GDM1 (cell line): ENCODE measurements at regions not wholly inside any gene's neighbourhood (a gene's known extent, or its start where the extent isn't known, plus 50 kb on each side); places are given as distances from the start of the nearest gene placed in this dataset.

Source experiments
- DNase-seq: peaks from one replicate; lab custom pipeline; 2025; lab: John Stamatoyannopoulos, UW

DNA sequence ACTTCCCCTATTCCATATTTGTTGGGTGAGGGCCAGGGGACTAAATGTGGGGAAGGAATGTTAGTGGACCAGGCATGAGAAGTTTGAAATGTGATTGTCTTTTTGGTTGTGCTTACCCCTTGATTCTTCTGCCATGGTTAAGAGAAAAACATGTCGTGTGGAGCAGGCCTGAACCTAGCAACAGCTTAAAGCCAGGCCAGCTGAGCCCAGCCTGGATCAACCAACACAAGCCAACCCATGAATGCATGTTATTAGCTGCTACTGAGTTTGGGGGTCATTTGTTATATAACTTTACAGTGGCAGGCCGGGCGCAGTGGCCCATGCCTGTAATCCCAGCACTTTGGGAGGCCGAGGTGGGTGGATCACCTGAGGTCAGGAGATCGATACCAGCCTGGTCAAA is 52.4 kb upstream of the TRIO start:
- no peak for DNase-seq

DNA sequence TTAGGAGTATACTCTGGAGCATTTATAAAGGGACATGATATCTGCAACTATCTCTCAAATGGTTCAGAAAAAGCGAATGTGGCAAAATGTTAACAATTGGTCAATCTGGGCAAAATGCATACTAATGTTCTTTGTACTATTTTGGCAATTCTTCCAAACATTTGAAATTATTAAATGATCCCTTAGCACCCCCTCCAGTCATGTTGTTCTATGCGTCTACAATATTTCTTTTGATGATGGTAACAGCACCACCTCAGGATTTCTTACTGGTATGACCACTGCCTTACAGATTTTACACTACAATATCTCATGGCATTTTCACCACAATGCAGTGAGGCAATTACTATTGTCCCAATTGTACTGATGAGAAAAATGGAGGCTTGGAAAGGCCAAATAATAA is 52.9 kb upstream of the TRIO start:
- DNase-seq = no peak

DNA sequence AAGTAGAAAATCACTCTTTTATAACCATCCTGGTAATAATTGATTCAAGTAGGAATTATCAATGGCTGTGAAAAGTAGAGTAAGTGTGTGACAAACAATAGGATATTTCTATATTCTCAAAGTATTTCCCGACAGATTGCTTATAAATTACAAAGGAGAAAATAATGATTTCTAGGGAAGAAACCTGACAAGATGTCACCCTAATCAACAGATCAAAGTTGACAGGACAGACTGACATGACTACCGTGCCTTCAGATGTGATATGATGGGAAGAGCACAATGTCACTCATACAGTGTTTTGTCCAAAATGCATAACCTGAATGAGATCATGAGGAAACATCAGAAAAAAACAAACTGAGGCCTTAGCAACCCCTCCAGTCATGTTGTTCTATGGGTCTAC is 53.9 kb upstream of the TRIO start:
- no peak for DNase-seq

DNA sequence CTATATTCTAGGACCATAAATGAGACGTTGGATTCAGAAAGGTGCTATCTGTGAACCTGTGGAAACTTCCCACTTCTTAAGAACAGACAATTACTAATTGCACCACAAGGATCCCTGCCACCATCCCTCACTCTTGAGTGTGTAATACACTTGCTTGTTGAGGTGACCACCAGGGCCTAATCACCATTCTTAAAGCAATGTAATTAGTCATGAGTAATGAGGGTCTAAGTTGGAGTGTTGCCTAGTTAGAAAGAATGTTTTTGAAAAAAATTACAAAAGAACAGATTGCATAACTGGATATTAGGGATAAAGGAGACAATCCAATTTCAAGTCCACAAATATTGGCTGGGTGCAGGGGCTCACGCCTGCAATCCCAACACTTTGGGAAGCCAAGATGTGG is 56.9 kb upstream of the TRIO start:
- DNase-seq = no peak

DNA sequence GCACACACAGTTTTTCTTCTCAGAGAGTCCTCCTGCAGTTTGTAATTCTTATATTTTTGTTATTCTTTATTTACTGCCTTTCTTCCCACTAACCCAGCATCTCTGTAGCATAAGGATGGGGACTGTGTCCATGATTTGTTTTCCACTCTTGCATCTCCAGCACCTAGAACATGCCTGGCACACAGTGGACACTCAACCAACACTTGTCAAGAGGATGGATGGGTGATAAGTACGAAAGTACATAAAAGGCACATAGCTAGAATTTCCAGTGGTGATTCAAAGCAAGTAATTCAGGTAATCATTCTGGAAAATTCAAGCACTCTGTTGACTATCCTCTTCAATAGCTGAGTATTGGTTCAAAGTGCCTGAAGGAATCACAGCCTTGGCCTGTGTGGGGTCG is 60.2 kb upstream of the TRIO start:
- no peak for DNase-seq

DNA sequence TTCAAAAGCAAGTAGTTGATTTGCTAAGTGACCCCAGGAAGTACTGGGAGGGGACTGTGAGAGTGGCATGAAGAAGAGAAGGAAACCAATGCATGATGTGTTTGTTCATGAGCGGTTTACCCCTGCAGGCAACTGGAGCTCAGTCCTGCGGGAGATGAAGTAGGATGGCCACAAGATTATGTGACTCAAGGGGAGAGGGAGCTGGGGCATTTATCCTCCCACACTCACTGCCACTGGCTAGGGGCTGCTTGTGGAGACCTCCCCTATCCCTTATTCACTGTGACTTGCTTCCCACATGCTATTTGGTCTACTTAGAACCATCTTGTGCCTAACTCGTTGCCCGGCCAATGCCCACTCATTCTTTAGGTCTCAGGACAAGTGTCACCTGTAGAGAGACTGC is 60.6 kb upstream of the TRIO start:
- DNase-seq = no peak

DNA sequence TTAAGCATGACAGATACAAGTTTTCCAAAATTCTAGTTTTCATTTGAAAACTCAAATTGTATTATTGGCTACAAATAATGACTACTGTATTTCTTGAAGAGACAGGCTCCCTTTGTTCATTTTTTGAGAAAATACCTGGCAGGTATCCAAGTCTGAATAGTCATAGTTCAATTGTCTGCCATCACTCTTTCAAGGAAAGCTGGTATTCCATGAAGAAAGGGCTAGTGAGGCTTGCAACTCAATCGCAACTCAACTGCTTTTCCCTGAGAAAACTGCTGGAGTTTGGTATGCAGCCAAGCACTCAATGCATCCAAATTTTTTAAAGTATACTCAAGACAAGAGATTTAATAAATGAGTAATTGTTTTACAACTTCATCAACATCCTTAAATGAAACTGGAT is 61.4 kb upstream of the TRIO start:
- no peak for DNase-seq

DNA sequence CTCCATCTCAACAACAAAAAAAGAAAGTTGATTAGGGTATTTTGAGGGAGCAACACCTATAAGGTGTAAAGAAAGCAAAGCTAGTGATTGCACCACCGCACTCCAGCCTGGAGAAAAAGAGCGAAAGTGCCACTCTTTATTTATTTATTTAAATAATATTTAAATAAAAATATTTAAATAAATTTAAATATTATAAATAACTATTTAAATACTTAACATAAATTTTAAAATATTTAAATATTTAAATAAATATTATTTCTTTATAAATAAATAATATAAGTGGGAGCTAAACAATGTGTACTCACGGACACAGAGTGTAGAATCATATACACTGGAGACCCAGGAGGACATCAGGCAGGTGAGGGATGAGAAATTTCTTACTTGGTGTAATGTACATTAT is 64.4 kb upstream of the TRIO start:
- no peak for DNase-seq

DNA sequence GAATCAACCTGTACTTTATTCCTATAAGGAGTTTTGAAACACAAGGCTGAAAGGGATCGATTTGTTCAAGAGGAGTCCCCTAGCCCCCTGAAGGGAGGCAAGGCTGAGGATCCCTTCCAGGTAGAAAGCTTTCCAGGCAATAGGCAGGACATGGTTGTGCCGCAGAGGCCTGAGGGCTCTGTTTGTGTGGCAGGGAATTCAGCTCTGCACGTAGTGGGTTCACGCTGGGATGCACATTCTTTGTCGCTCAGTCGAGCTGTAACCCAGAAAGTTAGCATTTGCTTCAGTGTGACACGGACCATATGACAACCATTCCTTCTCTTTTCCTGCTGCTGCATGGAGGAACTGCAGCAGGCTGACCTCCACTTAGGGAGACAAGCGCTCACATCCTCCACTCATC is 65.6 kb upstream of the TRIO start:
- DNase-seq = no peak

DNA sequence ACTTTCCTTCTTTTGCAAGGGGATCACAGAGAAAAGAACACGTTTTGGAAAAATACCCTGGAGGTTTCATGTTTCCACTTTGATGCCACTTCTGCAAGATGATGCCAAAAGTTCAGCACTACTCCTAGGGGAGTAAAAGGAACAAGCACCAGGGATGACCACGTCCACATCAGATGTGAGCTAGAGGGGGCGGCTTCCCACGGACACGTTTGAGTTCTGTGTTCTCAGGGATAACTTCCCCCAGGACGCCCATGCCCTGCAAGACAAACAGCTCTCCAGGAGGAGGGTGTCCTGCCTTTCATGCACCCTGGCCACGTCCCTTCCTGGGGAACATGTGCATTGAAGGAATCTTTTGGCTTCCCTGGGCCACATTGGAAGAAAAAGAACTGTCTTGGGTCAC is 66.6 kb upstream of the TRIO start:
- DNase-seq = no peak

DNA sequence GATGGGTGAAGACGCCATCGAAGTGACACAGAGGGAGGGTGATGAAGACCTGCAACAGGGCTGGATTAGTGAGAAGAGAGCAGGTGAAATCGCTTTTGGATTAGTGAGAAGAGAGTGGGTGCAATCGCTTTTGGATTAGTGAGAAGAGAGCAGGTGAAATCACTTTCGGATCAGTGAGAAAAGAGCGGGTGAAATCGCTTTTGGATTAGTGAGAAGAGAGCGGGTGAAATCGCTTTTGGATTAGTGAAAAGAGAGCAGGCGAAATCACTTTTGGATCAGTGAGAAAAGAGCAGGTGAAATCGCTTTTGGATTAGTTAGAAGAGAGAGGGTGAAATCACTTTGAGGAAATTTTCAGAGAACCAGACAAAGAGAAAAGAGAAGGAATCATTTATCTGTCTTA is 67.2 kb upstream of the TRIO start:
- DNase-seq = no peak

DNA sequence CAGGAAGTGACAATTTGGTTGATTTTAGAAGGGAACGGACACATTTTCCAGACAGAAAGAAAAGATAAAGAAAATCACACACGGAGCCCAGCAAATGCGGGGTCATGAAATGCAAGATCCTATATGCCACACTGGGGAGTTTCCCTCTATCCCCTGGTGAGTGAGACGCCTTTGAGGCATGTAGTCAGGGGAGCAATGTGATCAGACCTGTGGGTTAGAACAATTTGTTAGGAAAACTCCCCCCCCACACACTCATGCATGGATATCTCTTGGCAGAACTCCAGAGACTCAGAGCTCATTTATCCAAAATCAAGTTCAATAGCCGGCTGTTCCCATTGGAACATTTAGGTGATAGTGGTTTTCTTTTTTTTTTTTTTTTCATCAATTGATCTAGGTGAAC is 71.7 kb upstream of the TRIO start:
- no peak for DNase-seq

DNA sequence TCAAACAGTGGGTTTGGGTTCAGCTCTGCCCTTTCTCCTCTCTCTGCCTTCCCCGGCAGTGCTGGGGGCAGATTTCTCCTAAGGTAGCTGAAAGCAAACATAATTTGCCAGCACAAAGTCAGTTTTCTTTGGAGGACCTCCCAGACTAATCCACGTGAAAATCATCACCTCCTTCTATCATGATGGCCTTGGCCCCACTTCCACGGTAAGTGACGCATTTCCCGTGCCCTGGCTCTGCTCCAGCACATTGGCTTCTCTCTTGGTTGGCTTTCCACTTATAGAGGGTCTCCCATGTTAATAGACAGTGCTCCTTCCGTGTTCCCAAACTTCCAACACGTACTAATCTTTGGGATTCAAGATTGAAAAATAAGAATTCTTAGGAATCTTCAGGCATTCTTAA is 74.1 kb upstream of the TRIO start:
- no peak for DNase-seq

DNA sequence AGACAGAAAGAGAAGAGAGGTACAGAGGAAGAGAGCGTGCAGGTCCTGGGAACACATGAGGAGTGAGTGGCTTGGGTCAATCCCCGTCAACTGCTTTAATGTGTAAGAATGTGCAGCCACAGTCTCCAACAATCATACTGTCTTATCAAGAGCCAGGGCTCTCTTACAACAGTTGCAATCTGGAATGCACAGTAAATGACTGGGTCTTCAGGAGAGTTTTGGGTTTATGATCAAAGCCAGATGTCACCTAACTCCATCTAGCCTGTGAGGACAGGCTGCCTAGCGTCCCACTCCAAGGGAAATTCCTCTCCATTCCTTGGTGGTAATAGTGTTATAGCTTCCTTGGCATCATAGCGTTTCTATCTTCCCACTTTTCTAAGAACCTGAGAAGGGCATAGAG is 75.0 kb upstream of the TRIO start:
- DNase-seq = no peak

DNA sequence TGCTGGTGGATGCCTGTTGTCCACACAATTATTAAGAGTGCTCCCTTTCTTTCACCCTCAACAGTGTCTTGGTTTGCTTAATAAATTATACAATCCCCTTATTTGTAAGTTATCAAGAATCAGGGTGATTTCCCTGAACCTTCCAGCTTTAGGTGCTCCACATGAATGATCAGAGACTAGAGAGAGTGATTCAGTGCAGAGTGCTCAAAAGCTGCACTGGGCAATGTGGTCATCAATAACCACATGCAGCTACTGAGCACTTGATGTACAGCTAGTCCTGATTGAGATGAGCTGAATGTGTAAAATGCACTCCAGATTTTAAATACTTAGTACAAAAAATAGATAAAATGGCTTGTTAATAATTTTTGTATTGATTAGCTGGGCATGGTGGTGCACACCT is 76.8 kb upstream of the TRIO start:
- no peak for DNase-seq

DNA sequence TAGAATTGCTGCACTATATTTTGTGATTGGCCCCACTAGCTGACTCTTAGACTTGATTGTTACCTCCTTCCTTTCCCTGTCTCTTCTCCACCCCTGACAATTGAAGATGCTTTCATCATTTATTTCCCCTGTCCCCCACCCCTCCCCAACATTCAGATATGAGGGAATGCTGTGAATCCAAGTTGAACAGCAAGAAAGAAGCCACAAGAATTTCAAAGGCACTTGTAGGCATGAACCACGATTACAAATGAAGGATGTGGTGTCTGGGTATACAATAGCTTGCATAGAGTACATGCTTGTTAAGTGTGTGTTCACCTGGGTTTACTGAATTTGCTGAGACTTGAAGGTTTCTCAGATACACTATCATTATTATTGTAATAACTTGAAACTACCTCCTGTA is 78.3 kb upstream of the TRIO start:
- no peak for DNase-seq

DNA sequence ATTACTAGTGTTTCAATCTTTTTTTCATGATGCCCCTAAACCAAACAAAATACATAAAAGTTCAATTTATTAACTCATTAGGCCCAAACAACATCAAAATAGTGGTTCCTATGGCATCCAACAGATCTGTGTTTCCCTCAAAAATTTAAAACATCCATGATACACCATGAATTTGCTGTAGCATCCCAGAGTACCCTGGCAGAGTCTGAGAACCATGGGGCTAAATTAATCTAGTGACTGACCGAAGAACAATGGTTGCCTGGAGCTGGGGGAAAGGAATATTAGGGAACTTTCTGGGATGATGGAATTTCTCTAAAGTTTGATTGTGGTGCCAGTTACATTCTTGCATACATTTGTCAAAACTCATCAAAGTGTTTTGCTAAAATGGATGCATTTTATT is 79.5 kb upstream of the TRIO start:
- DNase-seq = no peak

DNA sequence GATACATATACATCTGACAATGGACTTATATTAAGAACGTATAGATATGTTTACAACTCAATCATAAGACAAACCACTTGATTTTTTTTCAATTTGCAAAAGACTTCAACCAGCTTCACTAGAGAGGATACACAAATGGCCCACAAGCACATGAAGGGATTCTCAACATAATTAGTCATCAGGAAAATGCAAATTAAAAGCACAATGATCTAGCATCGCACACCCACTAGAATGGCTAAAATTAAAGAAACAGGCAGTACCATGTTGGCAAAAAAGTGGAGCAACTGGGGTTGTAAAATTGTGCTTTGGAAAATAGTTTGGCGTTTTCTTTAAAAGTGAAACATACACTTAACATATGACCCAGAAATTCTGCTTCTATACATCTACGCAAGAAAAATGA is 80.0 kb upstream of the TRIO start:
- no peak for DNase-seq

DNA sequence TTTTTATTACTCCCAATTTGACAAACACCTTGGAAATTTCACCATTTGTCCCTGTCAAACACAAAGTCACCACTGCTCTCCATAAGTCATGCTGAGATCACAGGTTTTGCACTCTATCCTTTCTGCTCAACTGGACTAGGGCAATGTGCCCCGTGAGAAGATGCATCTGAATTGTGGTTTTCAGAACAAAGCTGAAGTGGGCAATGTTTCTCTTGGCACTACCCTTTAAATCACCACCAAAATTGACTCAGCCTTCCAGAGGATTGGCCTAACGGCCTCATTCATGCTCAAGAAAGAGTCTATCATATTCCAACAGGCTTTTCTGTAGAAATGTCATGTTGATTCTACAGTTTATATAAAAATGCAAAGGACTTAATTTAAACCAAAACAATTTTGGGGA is 81.0 kb upstream of the TRIO start:
- DNase-seq = no peak

DNA sequence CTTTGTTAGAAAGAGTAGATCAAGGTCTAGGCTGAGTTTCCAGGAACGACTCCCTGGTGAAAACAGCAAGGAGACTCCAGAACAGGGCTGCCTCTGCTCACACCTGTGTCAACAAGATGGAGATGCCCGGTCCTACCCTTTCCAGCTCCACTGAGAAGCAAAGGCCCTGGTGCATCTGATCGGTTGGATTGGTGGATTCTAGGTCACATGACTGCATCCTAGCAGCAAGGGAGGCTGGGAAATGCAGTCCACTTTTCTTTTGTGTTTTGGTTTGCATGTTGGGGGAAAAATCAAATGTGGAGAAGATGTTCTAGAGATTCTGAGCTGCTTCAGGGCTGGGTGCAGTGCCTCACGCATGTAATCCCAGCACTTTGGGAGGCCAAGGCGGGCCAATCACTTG is 82.0 kb upstream of the TRIO start:
- no peak for DNase-seq

DNA sequence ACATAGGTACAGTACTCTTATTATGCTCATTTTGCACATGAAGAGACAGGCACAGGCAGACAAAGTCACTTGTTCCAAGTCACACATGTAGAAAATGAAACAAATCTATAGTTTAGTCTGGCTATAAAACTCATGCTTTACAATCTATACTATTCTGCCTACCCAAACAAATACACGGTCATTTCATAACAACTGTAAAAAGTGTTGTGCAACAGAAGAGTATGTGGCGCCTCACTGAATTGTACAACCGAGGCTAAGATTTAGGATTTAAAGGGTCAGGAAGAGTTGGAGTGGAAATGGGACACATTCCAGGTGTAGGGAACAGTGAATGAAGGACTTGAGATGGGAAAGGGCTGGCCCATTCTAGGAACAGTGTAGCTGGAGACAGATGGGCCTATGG is 82.9 kb upstream of the TRIO start:
- no peak for DNase-seq

DNA sequence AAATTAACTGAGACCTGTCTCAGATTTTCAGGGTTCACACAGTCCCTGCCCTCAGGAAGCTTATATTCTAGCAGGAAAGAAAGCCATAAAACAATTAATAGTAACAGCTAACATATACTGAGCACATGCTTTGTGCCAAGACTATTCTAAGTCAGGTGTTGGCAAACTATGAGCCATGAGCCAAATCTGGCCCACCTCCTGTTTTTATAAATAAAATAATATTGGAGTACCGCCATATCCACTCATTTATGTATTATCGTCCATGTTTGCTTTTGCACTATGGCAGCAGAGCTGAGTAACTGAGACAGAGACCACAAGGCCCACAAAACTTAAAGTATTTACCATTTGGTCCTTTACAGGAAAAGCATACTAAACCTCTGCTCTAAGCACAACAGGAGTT is 83.3 kb upstream of the TRIO start:
- no peak for DNase-seq

DNA sequence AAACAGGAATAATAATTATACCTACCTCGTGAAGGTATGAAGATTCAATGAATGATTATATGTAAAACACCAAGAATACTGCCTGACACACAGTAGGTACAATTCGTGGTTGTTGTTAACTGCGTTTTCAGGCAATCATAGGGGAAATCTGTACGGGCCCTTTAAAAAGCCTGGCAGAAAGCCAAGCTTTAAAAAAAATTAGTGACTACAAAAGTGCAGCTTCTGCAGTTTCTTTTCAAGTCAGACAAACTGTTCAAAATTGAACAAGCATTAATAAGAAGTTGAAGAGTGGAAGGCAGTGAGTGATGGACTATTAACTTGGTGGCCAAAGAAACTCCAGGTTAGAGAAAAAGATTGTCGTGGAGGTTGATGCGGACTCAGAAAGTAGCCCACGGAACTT is 85.9 kb upstream of the TRIO start:
- DNase-seq = no peak

DNA sequence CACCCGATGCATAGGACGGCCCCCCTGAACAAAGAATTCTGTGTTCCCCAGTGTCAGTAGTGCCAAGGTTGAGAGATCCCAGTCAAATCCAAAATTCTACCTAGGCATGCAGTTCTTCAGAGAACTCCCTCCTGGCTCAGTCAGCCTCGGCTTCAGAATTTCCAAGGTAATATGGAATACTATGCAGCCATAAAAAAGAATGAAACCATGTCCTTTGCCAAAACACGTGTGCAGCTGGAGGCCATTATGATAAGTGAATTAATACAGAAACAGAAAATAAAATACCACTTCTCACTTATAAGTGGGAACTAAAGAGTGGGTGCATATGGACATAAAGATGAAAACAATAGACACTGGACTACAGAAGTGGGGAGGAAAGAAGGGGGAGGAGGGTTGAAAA is 87.1 kb upstream of the TRIO start:
- no peak for DNase-seq
